C4-2B (cell line): ENCODE measurements at regions not wholly inside any gene's neighbourhood (a gene's known extent, or its start where the extent isn't known, plus 50 kb on each side); places are given as distances from the start of the nearest gene placed in this dataset.

ENCODE experiments used
- CTCF ChIP-seq: fragments of 450-650 bp; conservative IDR thresholded peaks from 2 replicates; pipeline ENCODE4 v1.5.1; 2017; ENCODE audit warnings: mild to moderate bottlenecking
- ZFX ChIP-seq: fragments of 450-650 bp; IDR thresholded peaks from 2 replicates; pipeline ENCODE4 v1.6.1; 2017

- no peak for TF ChIP-seq CTCF
- TF ChIP-seq ZFX = no peak
These were observed 219.3 kb upstream of the SLCO3A1 start for GRCh38 chr15:91634179-91634578.
